HepG2 (cell line): ENCODE measurements at regions not wholly inside any gene's neighbourhood (a gene's known extent, or its start where the extent isn't known, plus 50 kb on each side); places are given as distances from the start of the nearest gene placed in this dataset.

Experiments used
- ATAC-seq: fragments of 200-7000 bp; cut with Tn5 transposase; 3 replicates; pipeline ENCODE4 v1.9.1; 2020; ENCODE audit warnings: mild to moderate bottlenecking, moderate library complexity
- BruUV-seq: library from RNA; stranded (reverse); fragments of 400-500 nt; replicated peaks from 2 replicates; lab custom pipeline; 2021; lab: Mats Ljungman, UMichigan
- CTCF ChIA-PET: fragments of 300-600 bp; formaldehyde crosslinking; extraction: SDS; loops from one replicate; lab custom pipeline; 2021; ENCODE audit warnings: low total read pairs, inconsistent platforms, low intra/inter-chr PET ratio; lab: Yijun Ruan, JAX
- POLR2A ChIA-PET: fragments of 350-600 bp; sonication (Branson Sonifier 250); formaldehyde crosslinking; loops from one replicate; lab custom pipeline; 2020; ENCODE audit warnings: antibody characterized with exemption, inconsistent platforms; lab: Yijun Ruan, JAX
- DNase-seq: peaks from one replicate; pipeline ENCODE4 v3.0.0-alpha.2; 2015; ENCODE audit warnings: low spot score
- FAIRE-seq: peaks from 3 replicates; lab custom pipeline; 2011; peaks lifted over from hg19 to GRCh38; lab: Jason Lieb, UNC
- H2AFZ ChIP-seq: one replicate; pipeline ENCODE4 v1.6.1; 2011; ENCODE audit warnings: low read length, inconsistent platforms
- H3K27ac ChIP-seq: fragments of 300-600 bp; 3 replicates; pipeline ENCODE4 v1.8.0; 2011; ENCODE audit warnings: mixed run types, mild to moderate bottlenecking, mixed read lengths, low read length, inconsistent platforms; ENCODE audit not compliant: insufficient read depth; ENCODE audit errors: extremely low read length
- H3K27me3 ChIP-seq, 2 experiments: fragments of 200-600 bp in 1 of 2; 2 replicates in 1 of 2; 3 replicates in 1 of 2; pipeline versions ENCODE4 v1.6.0 to v1.8.0; 2011; ENCODE audit warnings: low read length in 2 of 2, mild to moderate bottlenecking in 2 of 2, moderate library complexity in 2 of 2, inconsistent platforms in 1 of 2; ENCODE audit not compliant: insufficient read depth in 2 of 2, control insufficient read depth in 1 of 2
- H3K36me3 ChIP-seq, 2 experiments: fragments of 200-600 bp in 1 of 2; replicated peaks in 1 of 2; 2 replicates in 1 of 2; 3 replicates in 1 of 2; pipeline versions ENCODE4 v1.5.1 to v1.8.0; 2011; ENCODE audit warnings: low read length in 2 of 2, inconsistent platforms in 1 of 2; ENCODE audit not compliant: insufficient read depth in 2 of 2, control insufficient read depth in 1 of 2
- H3K4me1 ChIP-seq: 2 replicates; pipeline ENCODE4 v1.5.1; 2012; ENCODE audit warnings: low read length, inconsistent platforms; ENCODE audit not compliant: insufficient read depth
- H3K4me2 ChIP-seq: 2 replicates; pipeline ENCODE4 v1.6.0; 2011; ENCODE audit warnings: low read depth, low read length, inconsistent platforms
- H3K4me3 ChIP-seq, 3 experiments: fragments of 200-600 bp in 1 of 3; sonication (generic), shearing (Covaris generic) in 1 of 3; replicated peaks in 1 of 3; 2 replicates each; pipeline ENCODE4 v1.5.1; 2011 to 2016; ENCODE audit warnings: low read length in 3 of 3, inconsistent platforms in 2 of 3, low read depth in 2 of 3, mild to moderate bottlenecking in 2 of 3, control low read depth in 1 of 3, mixed read lengths in 1 of 3; ENCODE audit not compliant: insufficient read depth in 1 of 3
- H3K79me2 ChIP-seq: one replicate; pipeline ENCODE4 v1.6.1; 2011; ENCODE audit warnings: low read length, inconsistent platforms; ENCODE audit not compliant: insufficient read depth
- H3K9ac ChIP-seq: 2 replicates; pipeline ENCODE4 v1.6.0; 2011; ENCODE audit warnings: mild to moderate bottlenecking, low read depth, low read length, inconsistent platforms; ENCODE audit not compliant: insufficient read depth
- H3K9me3 ChIP-seq: 2 replicates; pipeline ENCODE4 v1.5.1; 2012; ENCODE audit warnings: mild to moderate bottlenecking, low read length
- H4K20me1 ChIP-seq: 2 replicates; pipeline ENCODE4 v1.6.0; 2011; ENCODE audit warnings: inconsistent platforms, mild to moderate bottlenecking, low read length, moderate library complexity; ENCODE audit not compliant: insufficient read depth
- BHLHE40 ChIP-seq: IDR thresholded peaks from 2 replicates; pipeline ENCODE4 v1.6.1; 2011; ENCODE audit warnings: low read length, improper control_type of control experiment
- BRCA1 ChIP-seq: sonication (generic); formaldehyde crosslinking; IDR thresholded peaks from 2 replicates; pipeline ENCODE4 v1.4.0; 2020; ENCODE audit warnings: missing genetic modification reagents
- CHD2 ChIP-seq: IDR thresholded peaks from 2 replicates; pipeline ENCODE4 v1.6.1; 2011; ENCODE audit warnings: low read depth, low read length, improper control_type of control experiment
- DRAP1 ChIP-seq: IDR thresholded peaks from 2 replicates; pipeline ENCODE4 v1.6.1; 2016; ENCODE audit warnings: missing genetic modification reagents, missing compliant biosample characterization
- E2F1 ChIP-seq: sonication (generic); formaldehyde crosslinking; IDR thresholded peaks from 2 replicates; pipeline ENCODE4 v1.5.0; 2020; ENCODE audit warnings: missing genetic modification reagents
- HIC2 ChIP-seq: sonication (generic); formaldehyde crosslinking; IDR thresholded peaks from 2 replicates; pipeline ENCODE4 v1.9.0; 2022; ENCODE audit warnings: low read depth, missing genetic modification reagents
- HNRNPLL ChIP-seq: fragments of 200-400 bp; formaldehyde crosslinking; IDR thresholded peaks from 2 replicates; pipeline ENCODE4 v1.6.1; 2017; ENCODE audit warnings: mild to moderate bottlenecking, low read depth, low read length; ENCODE audit not compliant: poor library complexity, severe bottlenecking
- KMT2A ChIP-seq: sonication (generic); formaldehyde crosslinking; IDR thresholded peaks from 2 replicates; pipeline ENCODE4 v1.4.0; 2020; ENCODE audit warnings: missing genetic modification reagents
- NFIC ChIP-seq: IDR thresholded peaks from 2 replicates; pipeline ENCODE4 v1.6.1; 2012; ENCODE audit warnings: mild to moderate bottlenecking, low read length, inconsistent platforms
- NRL ChIP-seq: sonication (generic); formaldehyde crosslinking; IDR thresholded peaks from 2 replicates; pipeline ENCODE4 v1.5.0; 2020; ENCODE audit warnings: missing genetic modification reagents, mild to moderate bottlenecking, moderate library complexity, borderline replicate concordance
- PPARG ChIP-seq: conservative IDR thresholded peaks from 2 replicates; pipeline ENCODE4 v1.6.1; 2016; ENCODE audit warnings: missing biosample characterization, missing genetic modification reagents
- TFAP4 ChIP-seq: sonication (generic); IDR thresholded peaks from 2 replicates; pipeline ENCODE4 v1.6.1; 2016; ENCODE audit warnings: low read depth, borderline replicate concordance
- THAP7 ChIP-seq: sonication (generic); formaldehyde crosslinking; IDR thresholded peaks from 2 replicates; pipeline ENCODE4 v1.8.1; 2023; ENCODE audit warnings: mild to moderate bottlenecking, missing genetic modification reagents
- TSC22D2 ChIP-seq: sonication (generic); formaldehyde crosslinking; IDR thresholded peaks from 2 replicates; pipeline ENCODE4 v1.5.1; 2020; ENCODE audit warnings: missing genetic modification reagents, mild to moderate bottlenecking, borderline replicate concordance
- ZNF20 ChIP-seq: sonication (generic); formaldehyde crosslinking; IDR thresholded peaks from 2 replicates; pipeline ENCODE4 v1.4.0; 2020; ENCODE audit warnings: mild to moderate bottlenecking, moderate library complexity, missing genetic modification reagents
- ZNF24 ChIP-seq: fragments of 450-650 bp; IDR thresholded peaks from 2 replicates; pipeline ENCODE4 v1.6.1; 2017; ENCODE audit warnings: antibody characterized with exemption, mild to moderate bottlenecking
- ZNF644 ChIP-seq: IDR thresholded peaks from 2 replicates; pipeline ENCODE4 v1.6.1; 2016; ENCODE audit warnings: low read depth
- ZNF777 ChIP-seq: sonication (generic); formaldehyde crosslinking; IDR thresholded peaks from 2 replicates; pipeline ENCODE4 v1.4.0; 2020; ENCODE audit warnings: missing genetic modification reagents
- ZNF879 ChIP-seq: sonication (generic); formaldehyde crosslinking; IDR thresholded peaks from 2 replicates; pipeline ENCODE4 v1.8.1; 2023; ENCODE audit warnings: missing genetic modification reagents
- WGBS: methylation state at CpG from one replicate; pipeline ENCODE4 v1.1.6; 2017; ENCODE audit warnings: low lambda C conversion rate; 5-methylcytosine and 5-hydroxymethylcytosine counted together
- in situ Hi-C: cut with HindIII; loops from 2 replicates; pipeline ENCODE4 v1.10.0; 2017; ENCODE audit warnings: low pct_unique_long_range_greater_than_20kb; ENCODE audit not compliant: extremely low pct_ligation_motif_present
- intact Hi-C: fragments of 100-400 bp; cut with micrococcal nuclease; formaldehyde crosslinking; loops from one replicate; pipeline ENCODE4 v1.10.0; 2022; ENCODE audit not compliant: unreplicated experiment

- H3K9me3 ChIP-seq: peaks cover 41% of the 10 kb centered on the region
- ATAC-seq (no peak), DNase-seq (no peak), FAIRE-seq (no peak)
- no peak for TF ChIP-seq KMT2A (CRISPR knock-in tag)
- no peak for TF ChIP-seq TSC22D2 (CRISPR knock-in tag)
- no peak for TF ChIP-seq TFAP4
- TF ChIP-seq CHD2: no peak
- TF ChIP-seq ZNF879: no peak
- TF ChIP-seq E2F1: no peak
- TF ChIP-seq ZNF644 (CRISPR knock-in tag): no peak
- TF ChIP-seq PPARG: no peak
- TF ChIP-seq NRL (CRISPR knock-in tag): no peak
- no peak for TF ChIP-seq ZNF24
- TF ChIP-seq BRCA1 (CRISPR knock-in tag): no peak
- TF ChIP-seq DRAP1 (CRISPR knock-in tag): no peak
- no peak for TF ChIP-seq NFIC
- no peak for TF ChIP-seq ZNF20 (CRISPR knock-in tag)
- TF ChIP-seq BHLHE40: no peak
- TF ChIP-seq HNRNPLL: no peak
- TF ChIP-seq THAP7 (CRISPR knock-in tag): no peak
- no peak for TF ChIP-seq HIC2
- TF ChIP-seq ZNF777 (CRISPR knock-in tag): no peak
- no peak overlapping the region for H3K4me2 ChIP-seq
- no peak overlapping the region for H3K4me3 ChIP-seq
- H3K9ac ChIP-seq: no peak overlapping the region
- no peaks in the 10 kb centered on the region for H3K79me2 ChIP-seq
- no peaks in the 10 kb centered on the region for H4K20me1 ChIP-seq
- in situ Hi-C loops: no loop called here
- WGBS: 1% methylated on average over 2 of the region's 2 CpGs
- CTCF ChIA-PET: no interaction called here
- no peak overlapping the region for H2AFZ ChIP-seq
- H3K36me3 ChIP-seq: no peaks in the 10 kb centered on the region
- H3K27ac ChIP-seq: no peak overlapping the region
- intact Hi-C loops: no loop called here
- no TSS peak for BruUV-seq
- H3K4me1 ChIP-seq: no peaks in the 10 kb centered on the region
- no peaks in the 10 kb centered on the region for H3K27me3 ChIP-seq
- POLR2A ChIA-PET: no interaction called here
Measured at GRCh38 chr12:83320350-83320749, 633.6 kb downstream of the TMTC2 start.
